GM13977 (cell line): ENCODE measurements at regions not wholly inside any gene's neighbourhood (a gene's known extent, or its start where the extent isn't known, plus 50 kb on each side); places are given as distances from the start of the nearest gene placed in this dataset.

Experiments
- DNase-seq: peaks from one replicate; pipeline ENCODE4 v3.0.0; 2012; ENCODE audit warnings: low spot score
- in situ Hi-C: fragments of 300-500 bp; cut with MboI; formaldehyde crosslinking; loops from one replicate; pipeline ENCODE4 v1.12.0; 2022; ENCODE audit warnings: low sequenced_read_pairs, low pct_unique_long_range_greater_than_20kb, mixed read lengths, inconsistent platforms; ENCODE audit not compliant: unreplicated experiment
- TF ChIP-seq, protein P1 (sequence below): IDR thresholded peaks from 2 replicates; pipeline ENCODE4 v1.5.1; 2012; ENCODE audit warnings: mild to moderate bottlenecking, control low read depth; ENCODE audit not compliant: insufficient read depth; ENCODE audit errors: extremely low read depth, missing control alignments

DNA sequence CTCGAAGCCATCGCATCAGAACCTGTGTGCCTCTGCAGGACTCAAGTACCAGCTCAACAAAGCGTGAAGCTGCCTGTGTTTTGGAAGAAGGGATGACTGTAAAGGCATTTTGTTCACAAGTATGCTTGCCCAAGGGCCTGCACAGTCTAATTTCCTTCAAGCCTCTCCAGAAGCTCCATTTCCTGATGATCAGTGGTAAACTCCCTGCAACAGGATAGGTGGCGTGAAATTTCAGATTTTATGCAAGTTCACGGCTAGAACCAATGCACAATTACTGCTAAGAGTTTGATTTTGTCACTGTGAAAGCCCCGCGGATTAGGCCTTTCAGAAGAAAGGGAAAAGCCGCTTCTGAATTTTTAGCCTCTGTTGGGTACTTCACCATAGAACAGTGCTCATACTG lies 89.2 kb upstream of the TAPT1 start:
- in situ Hi-C loops = no loop called here

GRCh38 chr4:16310606-16311005 lies 84.3 kb upstream of the TAPT1 start:
- TF ChIP-seq, protein P1, sequence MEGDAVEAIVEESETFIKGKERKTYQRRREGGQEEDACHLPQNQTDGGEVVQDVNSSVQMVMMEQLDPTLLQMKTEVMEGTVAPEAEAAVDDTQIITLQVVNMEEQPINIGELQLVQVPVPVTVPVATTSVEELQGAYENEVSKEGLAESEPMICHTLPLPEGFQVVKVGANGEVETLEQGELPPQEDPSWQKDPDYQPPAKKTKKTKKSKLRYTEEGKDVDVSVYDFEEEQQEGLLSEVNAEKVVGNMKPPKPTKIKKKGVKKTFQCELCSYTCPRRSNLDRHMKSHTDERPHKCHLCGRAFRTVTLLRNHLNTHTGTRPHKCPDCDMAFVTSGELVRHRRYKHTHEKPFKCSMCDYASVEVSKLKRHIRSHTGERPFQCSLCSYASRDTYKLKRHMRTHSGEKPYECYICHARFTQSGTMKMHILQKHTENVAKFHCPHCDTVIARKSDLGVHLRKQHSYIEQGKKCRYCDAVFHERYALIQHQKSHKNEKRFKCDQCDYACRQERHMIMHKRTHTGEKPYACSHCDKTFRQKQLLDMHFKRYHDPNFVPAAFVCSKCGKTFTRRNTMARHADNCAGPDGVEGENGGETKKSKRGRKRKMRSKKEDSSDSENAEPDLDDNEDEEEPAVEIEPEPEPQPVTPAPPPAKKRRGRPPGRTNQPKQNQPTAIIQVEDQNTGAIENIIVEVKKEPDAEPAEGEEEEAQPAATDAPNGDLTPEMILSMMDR = no peak
- DNase-seq = no peak
- in situ Hi-C loops = no loop called here

More for the DNA sequence above, 89.2 kb upstream of the TAPT1 start:
- TF ChIP-seq, protein P1 = no peak
- no peak for DNase-seq

- TF ChIP-seq, protein P1 = no peak
- in situ Hi-C loops = no loop called here
- DNase-seq = no peak
Measured at GRCh38 chr4:16302648-16303047, 76.4 kb upstream of the TAPT1 start.

GRCh38 chr4:16297003-16297402 lies 70.7 kb upstream of the TAPT1 start:
- in situ Hi-C loops = loop anchor here (25.0 kb wide), 2 partner anchors 140 to 1165 kb away; no protein-coding TSS in a partner anchor
- TF ChIP-seq, protein P1 = no peak
- no peak for DNase-seq

DNA sequence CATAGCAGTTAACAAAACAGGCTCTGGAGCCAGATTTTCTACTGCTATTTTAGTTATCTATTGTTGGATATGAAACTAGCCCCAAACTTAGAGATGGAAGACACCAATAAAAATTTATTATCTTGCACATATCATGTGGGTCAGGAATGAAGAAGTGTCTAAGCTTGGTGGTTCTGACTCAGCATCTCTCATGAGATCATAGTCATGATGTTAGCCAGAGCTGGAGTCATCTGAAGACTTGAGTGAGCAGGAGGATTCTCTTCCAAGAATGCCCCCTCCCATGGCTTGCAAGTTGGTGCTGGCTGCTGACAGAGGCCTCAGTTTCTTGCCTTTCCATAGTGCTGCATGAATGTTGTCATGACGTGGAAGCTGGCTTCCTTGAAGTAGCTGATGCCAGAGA lies 68.2 kb upstream of the TAPT1 start:
- in situ Hi-C loops = loop anchor here (25.0 kb wide), 2 partner anchors 143 to 1168 kb away; no protein-coding TSS in a partner anchor
- TF ChIP-seq, protein P1 = no peak
- no peak for DNase-seq

- TF ChIP-seq, protein P1 = no peak
- in situ Hi-C loops = loop anchor here (25.0 kb wide), 2 partner anchors 144 to 1169 kb away; no protein-coding TSS in a partner anchor
- no peak for DNase-seq
Measured at GRCh38 chr4:16293210-16293838, 67.1 kb upstream of the TAPT1 start.
